ENCODE measurements at regions not wholly inside any gene's neighbourhood (a gene's known extent, or its start where the extent isn't known, plus 50 kb on each side); places are given as distances from the start of the nearest gene placed in this dataset.

- TF ChIP-seq STAT1 (IDR thresholded peaks at IDR 0.05; ENCODE audit: unreplicated experiment), result no peak
- TF ChIP-seq ZNF331 (CRISPR knock-in tag; IDR thresholded peaks at IDR 0.05; ENCODE audit: low read depth), result no peak
Observed at GRCh38 chr13:62094932-62095331, 679.3 kb upstream of the PCDH20 start (continued).

DNA sequence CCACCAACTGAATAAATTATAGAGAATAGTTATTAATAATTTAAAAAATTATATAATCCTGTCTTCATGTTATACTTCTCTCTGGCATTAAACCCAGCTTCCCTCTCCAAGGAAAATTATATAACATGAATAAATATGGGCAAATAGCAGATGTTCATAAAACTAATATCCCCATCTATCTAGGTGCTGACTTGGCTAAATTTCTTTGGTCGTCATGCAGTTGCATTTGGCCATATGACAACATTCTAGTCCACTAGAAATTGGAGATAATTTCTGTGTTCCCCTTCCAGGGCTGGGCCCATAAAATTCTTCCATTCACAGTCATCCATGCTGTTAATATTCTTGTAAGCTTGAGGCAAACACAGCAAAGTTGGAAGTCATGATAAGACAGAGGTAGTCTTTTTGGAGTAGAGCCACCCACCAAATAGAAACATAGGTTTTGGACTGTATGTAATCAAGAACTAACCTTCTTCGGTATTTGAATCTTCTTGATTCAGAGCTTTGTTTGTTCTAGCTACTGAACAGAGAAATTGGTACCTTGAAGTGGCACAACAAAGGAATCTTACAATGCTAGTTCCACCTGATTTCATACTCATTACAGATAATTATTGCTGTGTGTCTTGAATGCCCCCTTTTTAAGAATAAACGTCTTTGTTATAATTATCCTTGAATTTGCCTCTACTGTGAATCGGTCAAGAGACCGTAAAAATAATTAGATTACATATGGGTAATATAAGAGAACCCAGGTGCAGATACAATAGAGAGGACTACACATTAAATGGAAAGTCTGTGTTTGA lies 678.5 kb upstream of the PCDH20 start:
- Histone ChIP-seq H3K27me3 (ENCODE audit: insufficient read depth) (no peaks in the 10 kb centered on the region), H2AFZ (no peak overlapping the region; the same call in 1 of the 2 replicates), H3F3A (replicated peaks; ENCODE audit: low read depth) (no peaks in the 10 kb centered on the region), H3K27ac (ENCODE audit: low read depth) (no peak overlapping the region), H3K4me1 (ENCODE audit: insufficient read depth) (no peaks in the 10 kb centered on the region), H3K36me3 (ENCODE audit: insufficient read depth) (no peaks in the 10 kb centered on the region), H3K4me2 (no peak overlapping the region), H3K79me2 (replicated peaks; ENCODE audit: insufficient read depth) (no peaks in the 10 kb centered on the region), H4K20me1 (replicated peaks; ENCODE audit: insufficient read depth) (no peaks in the 10 kb centered on the region), H3K9me2 (ENCODE audit: insufficient read depth) (no peaks in the 10 kb centered on the region), H3K4me3 (no peak overlapping the region)
- no peak overlapping the region for H3K4me3 Mint-ChIP-seq
- no peak for ATAC-seq
- no peak for TF ChIP-seq ZNF114 (CRISPR knock-in tag; IDR thresholded peaks at IDR 0.05)
- no peak for TF ChIP-seq EZH2 (IDR thresholded peaks at IDR 0.05; ENCODE audit: low read depth, unreplicated experiment)
- TF ChIP-seq STAT1 (IDR thresholded peaks at IDR 0.05; ENCODE audit: unreplicated experiment), result no peak
- TF ChIP-seq ZNF331 (CRISPR knock-in tag; IDR thresholded peaks at IDR 0.05; ENCODE audit: low read depth), result no peak
- TF ChIP-seq, protein P1, sequence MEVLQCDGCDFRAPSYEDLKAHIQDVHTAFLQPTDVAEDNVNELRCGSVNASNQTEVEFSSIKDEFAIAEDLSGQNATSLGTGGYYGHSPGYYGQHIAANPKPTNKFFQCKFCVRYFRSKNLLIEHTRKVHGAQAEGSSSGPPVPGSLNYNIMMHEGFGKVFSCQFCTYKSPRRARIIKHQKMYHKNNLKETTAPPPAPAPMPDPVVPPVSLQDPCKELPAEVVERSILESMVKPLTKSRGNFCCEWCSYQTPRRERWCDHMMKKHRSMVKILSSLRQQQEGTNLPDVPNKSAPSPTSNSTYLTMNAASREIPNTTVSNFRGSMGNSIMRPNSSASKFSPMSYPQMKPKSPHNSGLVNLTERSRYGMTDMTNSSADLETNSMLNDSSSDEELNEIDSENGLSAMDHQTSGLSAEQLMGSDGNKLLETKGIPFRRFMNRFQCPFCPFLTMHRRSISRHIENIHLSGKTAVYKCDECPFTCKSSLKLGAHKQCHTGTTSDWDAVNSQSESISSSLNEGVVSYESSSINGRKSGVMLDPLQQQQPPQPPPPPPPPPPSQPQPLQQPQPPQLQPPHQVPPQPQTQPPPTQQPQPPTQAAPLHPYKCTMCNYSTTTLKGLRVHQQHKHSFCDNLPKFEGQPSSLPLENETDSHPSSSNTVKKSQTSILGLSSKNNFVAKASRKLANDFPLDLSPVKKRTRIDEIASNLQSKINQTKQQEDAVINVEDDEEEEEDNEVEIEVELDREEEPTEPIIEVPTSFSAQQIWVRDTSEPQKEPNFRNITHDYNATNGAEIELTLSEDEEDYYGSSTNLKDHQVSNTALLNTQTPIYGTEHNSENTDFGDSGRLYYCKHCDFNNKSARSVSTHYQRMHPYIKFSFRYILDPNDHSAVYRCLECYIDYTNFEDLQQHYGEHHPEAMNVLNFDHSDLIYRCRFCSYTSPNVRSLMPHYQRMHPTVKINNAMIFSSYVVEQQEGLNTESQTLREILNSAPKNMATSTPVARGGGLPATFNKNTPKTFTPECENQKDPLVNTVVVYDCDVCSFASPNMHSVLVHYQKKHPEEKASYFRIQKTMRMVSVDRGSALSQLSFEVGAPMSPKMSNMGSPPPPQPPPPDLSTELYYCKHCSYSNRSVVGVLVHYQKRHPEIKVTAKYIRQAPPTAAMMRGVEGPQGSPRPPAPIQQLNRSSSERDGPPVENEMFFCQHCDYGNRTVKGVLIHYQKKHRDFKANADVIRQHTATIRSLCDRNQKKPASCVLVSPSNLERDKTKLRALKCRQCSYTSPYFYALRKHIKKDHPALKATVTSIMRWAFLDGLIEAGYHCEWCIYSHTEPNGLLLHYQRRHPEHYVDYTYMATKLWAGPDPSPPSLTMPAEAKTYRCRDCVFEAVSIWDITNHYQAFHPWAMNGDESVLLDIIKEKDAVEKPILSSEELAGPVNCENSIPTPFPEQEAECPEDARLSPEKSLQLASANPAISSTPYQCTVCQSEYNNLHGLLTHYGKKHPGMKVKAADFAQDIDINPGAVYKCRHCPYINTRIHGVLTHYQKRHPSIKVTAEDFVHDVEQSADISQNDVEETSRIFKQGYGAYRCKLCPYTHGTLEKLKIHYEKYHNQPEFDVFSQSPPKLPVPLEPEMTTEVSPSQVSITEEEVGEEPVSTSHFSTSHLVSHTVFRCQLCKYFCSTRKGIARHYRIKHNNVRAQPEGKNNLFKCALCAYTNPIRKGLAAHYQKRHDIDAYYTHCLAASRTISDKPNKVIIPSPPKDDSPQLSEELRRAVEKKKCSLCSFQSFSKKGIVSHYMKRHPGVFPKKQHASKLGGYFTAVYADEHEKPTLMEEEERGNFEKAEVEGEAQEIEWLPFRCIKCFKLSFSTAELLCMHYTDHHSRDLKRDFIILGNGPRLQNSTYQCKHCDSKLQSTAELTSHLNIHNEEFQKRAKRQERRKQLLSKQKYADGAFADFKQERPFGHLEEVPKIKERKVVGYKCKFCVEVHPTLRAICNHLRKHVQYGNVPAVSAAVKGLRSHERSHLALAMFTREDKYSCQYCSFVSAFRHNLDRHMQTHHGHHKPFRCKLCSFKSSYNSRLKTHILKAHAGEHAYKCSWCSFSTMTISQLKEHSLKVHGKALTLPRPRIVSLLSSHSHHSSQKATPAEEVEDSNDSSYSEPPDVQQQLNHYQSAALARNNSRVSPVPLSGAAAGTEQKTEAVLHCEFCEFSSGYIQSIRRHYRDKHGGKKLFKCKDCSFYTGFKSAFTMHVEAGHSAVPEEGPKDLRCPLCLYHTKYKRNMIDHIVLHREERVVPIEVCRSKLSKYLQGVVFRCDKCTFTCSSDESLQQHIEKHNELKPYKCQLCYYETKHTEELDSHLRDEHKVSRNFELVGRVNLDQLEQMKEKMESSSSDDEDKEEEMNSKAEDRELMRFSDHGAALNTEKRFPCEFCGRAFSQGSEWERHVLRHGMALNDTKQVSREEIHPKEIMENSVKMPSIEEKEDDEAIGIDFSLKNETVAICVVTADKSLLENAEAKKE (CRISPR knock-in tag; IDR thresholded peaks at IDR 0.05), result no peak
- H3K9me3 Mint-ChIP-seq, result 0 out of 3 replicates have a peak, but pooled peaks cover 2% of the 10 kb centered on the region
- no peaks in the 10 kb centered on the region for H3K4me1 Mint-ChIP-seq
- no peaks in the 10 kb centered on the region for H3K27me3 Mint-ChIP-seq (ENCODE audit: insufficient read depth, low read depth, poor library complexity)
- no peak for DNase-seq (ENCODE audit: low spot score)
- no peaks in the 10 kb centered on the region for H3K36me3 Mint-ChIP-seq (ENCODE audit: low read depth)
- H3K27ac Mint-ChIP-seq, result no peak overlapping the region

Measured in GM23338 (cell line).